Omental fat pad (tissue), 3 donors: ENCODE measurements at regions not wholly inside any gene's neighbourhood (a gene's known extent, or its start where the extent isn't known, plus 50 kb on each side); places are given as distances from the start of the nearest gene placed in this dataset.
"Not testable (repeated sequence)": the region's sequence is repeated elsewhere in the genome, so short reads cannot be mapped to it uniquely, and the experiment has no call there.

Source experiments
- ATAC-seq: fragments of 150-250 bp; one replicate; pipeline ENCODE4 v1.9.1; 2016; ENCODE audit warnings: mild to moderate bottlenecking, moderate library complexity; ENCODE audit not compliant: low FRiP score
- DNase-seq: peaks from one replicate; pipeline ENCODE4 v3.0.0-alpha.2; 2019; ENCODE audit warnings: low spot score
- TF ChIP-seq, protein P1 (sequence below), 3 donors: fragments of 450-650 bp; IDR thresholded peaks; one replicate each; pipeline ENCODE4 v1.5.1; 2016 to 2017; ENCODE audit warnings: antibody characterized with exemption in 3 of 3, mild to moderate bottlenecking in 3 of 3, moderate library complexity in 2 of 3

DNA sequence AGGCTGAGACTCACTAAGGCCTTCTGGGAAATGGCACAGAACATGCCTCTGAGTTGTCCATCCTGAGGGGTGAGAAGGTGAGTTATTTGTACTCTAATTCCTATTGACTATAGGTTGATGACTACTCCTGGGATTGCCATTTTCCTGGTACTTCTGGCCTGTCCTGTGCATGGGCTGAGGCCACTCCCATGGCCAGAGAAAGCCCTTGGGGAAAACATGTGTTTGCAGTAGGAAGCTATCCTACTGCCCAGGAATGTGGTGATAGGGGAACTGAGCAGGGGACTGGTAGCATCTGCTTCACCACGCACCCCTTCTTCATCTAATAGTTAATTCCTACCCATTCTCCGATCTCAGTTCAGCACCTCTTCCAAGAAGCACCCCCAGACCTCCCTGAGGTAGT is 62.6 kb upstream of the MEX3C start:
- TF ChIP-seq, protein P1, sequence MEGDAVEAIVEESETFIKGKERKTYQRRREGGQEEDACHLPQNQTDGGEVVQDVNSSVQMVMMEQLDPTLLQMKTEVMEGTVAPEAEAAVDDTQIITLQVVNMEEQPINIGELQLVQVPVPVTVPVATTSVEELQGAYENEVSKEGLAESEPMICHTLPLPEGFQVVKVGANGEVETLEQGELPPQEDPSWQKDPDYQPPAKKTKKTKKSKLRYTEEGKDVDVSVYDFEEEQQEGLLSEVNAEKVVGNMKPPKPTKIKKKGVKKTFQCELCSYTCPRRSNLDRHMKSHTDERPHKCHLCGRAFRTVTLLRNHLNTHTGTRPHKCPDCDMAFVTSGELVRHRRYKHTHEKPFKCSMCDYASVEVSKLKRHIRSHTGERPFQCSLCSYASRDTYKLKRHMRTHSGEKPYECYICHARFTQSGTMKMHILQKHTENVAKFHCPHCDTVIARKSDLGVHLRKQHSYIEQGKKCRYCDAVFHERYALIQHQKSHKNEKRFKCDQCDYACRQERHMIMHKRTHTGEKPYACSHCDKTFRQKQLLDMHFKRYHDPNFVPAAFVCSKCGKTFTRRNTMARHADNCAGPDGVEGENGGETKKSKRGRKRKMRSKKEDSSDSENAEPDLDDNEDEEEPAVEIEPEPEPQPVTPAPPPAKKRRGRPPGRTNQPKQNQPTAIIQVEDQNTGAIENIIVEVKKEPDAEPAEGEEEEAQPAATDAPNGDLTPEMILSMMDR (IDR thresholded peaks at IDR 0.05), result no peak
- ATAC-seq (no peak), DNase-seq (no peak)

DNA sequence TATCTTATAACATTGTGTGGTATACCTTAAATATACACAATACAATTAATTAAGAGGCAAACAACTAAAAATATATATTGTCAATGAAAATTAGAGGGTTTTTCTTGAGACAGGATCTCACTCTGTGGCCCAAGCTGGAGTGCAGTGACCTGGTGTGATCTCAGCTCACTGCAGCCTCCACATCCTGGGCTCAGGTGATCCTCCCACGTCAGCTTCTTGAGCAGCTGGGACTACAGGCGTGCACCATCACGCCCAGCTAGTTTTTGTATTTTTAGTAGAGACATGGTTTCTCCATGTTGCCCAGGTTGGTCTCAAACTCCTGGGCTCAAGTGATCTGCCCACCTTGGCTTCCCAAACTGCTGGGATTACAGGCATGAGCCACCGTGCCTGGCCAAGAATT is 68.6 kb upstream of the MEX3C start:
- ATAC-seq, DNase-seq: not testable (repeated sequence)

DNA sequence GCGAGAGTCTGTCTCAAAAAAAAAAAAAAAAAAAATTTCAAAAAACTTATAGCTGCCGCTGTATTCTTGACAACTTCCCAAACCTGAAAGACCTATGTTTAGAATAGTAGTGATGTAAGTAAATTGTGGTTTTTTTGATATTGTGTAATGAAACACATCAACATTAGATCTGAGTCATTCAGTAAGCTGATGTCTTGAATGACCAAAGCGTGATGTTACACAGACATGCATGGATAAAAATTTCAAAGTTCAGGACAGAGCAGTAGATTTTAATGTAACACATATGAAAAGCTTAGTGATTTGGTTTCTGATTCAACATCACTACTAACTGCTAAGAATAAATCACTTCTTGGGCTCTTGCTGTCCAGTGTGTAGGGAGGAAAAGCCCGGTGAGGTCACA is 69.3 kb upstream of the MEX3C start:
- TF ChIP-seq, protein P1 (IDR thresholded peaks at IDR 0.05), result no peak
- no peak for ATAC-seq
- no peak for DNase-seq

DNA sequence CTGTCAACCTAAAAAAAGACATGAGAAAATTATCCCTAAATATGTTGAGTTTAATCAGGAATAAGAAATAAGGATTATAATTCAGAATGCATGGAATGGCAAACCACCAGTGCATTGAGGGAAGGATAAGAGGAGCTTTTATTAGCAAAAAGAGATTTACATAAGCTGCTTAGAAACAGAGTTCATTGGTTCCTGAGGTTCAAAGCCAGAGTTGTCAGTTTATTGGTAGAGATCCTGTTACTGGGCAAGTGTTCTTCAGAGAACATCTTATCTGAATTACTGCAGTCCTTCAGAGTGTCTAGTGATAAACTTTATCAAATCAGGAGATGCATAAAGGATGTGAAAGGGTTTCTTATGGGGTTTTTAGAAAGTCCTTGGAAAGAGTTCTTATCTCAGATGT is 76.0 kb upstream of the MEX3C start:
- DNase-seq (no peak), ATAC-seq (no peak)
- TF ChIP-seq, protein P1 (IDR thresholded peaks at IDR 0.05), result no peak

DNA sequence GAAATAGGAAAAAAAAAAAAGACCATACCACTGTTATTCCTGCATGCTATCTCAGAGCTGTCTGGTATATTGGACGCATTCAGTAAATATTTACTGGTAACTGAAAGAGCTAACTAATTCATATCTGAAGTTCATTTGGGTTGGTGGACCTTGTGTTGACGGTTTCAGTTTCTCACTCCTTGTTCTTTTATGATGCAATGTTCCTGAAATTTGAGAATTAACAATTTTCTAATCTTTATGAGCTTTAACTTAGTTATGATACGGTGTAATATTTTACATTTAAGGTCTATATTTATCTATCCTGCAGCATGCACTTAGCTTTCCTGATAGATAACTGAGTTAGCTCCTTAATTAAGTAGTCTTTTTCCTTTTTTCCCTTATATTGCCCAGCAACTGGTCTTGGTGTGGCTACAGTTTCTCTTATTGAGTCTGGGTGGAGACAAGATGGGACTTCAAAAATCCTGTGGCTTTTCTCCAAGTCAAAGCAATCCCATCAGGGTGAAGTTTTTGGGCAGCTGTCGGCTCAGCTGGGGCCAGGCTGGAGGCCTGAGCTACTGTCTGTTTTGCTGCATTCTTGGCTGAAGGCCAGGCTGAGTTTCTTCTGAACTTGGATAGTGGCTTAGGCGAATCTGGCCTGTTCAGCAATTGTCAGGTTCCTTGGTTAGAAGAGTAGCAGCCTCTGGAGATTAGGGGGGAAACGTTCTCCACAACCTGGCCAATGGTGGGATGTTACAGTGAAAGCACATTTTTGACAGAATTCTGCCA is 78.4 kb upstream of the MEX3C start:
- DNase-seq, result no peak
- no peak for ATAC-seq
- TF ChIP-seq, protein P1 (IDR thresholded peaks at IDR 0.05), result no peak

DNA sequence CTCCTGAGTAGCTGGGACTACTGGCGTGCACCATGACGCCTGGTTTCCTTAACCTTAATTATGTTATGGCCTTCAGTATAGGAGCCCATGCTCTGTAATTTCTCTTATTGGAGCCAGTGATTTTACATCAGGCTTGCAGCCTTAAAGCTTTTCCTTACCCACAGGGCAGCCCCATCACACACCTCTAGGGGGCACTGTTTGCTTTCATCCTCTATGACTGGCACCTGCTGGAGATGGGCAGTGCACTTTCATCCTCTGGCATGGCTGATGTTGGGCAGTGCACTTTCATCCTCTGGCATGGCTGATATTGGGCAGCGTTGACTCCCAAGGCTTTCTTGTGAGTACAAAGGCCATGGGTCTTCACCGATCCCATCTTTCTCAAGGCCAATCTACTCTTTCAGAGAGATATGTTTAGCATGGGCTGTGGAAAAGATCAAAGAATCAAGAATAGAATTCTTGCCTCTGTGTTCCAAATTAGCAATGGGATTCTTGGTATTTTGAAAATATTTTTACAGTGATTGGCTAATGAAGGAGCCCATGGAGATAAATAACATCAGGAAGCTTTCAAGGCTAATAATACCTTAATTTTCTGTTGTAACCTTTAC is 80.7 kb upstream of the MEX3C start:
- TF ChIP-seq, protein P1 (IDR thresholded peaks at IDR 0.05), result no peak
- no peak for DNase-seq
- no peak for ATAC-seq

DNA sequence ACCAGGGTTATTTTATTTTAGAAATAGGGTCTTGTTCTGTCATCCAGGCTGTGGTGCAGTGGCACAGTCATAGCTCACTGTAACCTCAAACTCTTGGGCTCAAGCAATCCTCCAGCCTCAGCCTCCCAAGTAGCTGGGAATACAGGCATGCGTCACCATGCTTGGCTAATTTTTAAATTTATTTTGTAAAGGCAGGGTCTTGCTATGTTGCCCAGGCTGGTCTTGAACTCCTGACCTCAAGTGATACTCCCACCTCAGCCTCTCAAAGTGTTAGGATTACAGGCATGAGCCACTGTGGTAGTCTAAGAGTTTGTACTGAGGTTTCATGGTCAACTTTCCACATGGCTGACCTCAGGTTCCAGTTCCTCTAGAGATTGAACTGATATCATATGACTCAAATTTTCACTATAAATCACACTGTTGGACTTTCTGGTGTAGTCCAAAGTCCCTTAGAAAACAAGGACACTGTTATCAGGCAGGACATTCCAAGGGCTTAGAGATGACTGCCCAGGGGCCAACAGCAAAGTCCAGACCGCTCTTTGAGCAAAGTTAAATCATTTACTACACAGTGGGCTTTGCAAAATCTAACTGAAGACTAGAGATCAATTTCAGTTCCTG is 82.0 kb upstream of the MEX3C start:
- TF ChIP-seq, protein P1 (IDR thresholded peaks at IDR 0.05), result no peak
- no peak for ATAC-seq
- no peak for DNase-seq
